LNCaP clone FGC (cell line): ENCODE measurements at regions not wholly inside any gene's neighbourhood (a gene's known extent, or its start where the extent isn't known, plus 50 kb on each side); places are given as distances from the start of the nearest gene placed in this dataset.

Experiments used
- DNase-seq: peaks from one replicate; pipeline ENCODE4 v3.0.0-alpha.2; 2011; ENCODE audit warnings: low read depth
- H3K4me3 ChIP-seq: 2 replicates; pipeline ENCODE4 v1.5.1; 2011; ENCODE audit warnings: mild to moderate bottlenecking, low read depth, low read length, control low read depth
- TF ChIP-seq, protein P1 (sequence below): IDR thresholded peaks from 2 replicates; pipeline ENCODE4 v1.5.1; 2012; ENCODE audit warnings: mild to moderate bottlenecking; ENCODE audit not compliant: control insufficient read depth, insufficient read depth; ENCODE audit errors: extremely low read depth

- DNase-seq: no peak
- TF ChIP-seq, protein P1, sequence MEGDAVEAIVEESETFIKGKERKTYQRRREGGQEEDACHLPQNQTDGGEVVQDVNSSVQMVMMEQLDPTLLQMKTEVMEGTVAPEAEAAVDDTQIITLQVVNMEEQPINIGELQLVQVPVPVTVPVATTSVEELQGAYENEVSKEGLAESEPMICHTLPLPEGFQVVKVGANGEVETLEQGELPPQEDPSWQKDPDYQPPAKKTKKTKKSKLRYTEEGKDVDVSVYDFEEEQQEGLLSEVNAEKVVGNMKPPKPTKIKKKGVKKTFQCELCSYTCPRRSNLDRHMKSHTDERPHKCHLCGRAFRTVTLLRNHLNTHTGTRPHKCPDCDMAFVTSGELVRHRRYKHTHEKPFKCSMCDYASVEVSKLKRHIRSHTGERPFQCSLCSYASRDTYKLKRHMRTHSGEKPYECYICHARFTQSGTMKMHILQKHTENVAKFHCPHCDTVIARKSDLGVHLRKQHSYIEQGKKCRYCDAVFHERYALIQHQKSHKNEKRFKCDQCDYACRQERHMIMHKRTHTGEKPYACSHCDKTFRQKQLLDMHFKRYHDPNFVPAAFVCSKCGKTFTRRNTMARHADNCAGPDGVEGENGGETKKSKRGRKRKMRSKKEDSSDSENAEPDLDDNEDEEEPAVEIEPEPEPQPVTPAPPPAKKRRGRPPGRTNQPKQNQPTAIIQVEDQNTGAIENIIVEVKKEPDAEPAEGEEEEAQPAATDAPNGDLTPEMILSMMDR: no peak
- no peak overlapping the region for H3K4me3 ChIP-seq
These were observed 90.5 kb upstream of the UPP2 start for GRCh38 chr2:158011055-158011771.

DNA sequence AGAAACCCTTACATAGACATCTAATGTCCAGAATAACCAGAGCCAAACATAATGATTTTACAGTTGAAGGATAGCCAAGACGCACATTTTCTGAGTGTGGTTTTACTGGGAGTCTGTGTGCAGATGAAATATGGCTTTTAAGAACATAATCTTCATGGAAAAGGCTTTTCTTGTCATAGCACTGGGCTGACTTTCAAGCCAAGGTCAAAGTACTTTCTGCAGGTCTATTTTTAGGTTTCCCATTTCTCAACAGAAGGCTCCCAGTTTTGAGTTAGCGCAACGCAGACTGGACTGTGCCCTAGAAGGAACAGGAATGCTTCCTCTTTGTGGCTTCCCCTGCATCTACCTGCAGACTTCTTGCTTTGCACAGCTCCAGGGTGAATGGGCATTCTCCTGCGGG, 92.3 kb upstream of the UPP2 start:
- no peak overlapping the region for H3K4me3 ChIP-seq
- DNase-seq: no peak
- TF ChIP-seq, protein P1: no peak

DNA sequence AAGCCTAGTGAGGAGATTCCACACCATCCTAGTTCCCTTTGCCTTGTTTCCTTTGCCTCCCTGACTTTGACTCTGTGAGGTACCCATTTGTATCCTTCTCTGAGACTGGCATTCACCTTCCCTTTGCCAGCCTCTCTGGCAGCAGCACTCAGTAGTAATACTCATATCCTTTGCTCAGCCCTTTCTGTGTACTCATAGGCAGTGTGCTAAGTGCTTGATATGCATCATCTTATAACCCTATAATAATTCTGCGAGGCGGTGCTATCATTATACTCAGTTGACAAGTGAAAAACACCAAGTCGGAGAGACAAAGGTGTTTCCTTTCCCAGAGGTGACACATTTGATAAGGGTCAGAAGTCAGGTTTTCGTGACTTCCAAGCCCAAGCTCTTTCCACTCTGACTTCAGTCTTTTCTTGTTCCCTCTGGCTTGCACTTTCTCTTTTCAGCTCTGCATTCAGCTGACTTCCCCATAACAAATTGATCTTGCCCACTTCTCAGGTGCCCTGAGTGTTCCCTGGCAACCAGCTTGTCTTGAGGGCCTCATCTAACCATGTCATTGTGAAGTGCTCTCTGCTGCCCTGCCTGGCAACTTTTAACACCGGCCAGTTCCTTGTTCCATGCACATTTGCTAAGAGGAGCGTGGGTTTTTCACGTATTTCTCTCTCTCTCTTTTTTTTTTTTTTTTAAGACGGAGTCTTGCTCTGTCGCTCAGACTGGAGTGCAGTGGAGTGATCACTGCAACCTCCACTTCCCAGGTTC, 94.5 kb upstream of the UPP2 start:
- no peak overlapping the region for H3K4me3 ChIP-seq
- DNase-seq: no peak
- TF ChIP-seq, protein P1: no peak

GRCh38 chr2:158004126-158004764, 97.4 kb upstream of the UPP2 start:
- TF ChIP-seq, protein P1: no peak
- no peak overlapping the region for H3K4me3 ChIP-seq
- DNase-seq: no peak

DNA sequence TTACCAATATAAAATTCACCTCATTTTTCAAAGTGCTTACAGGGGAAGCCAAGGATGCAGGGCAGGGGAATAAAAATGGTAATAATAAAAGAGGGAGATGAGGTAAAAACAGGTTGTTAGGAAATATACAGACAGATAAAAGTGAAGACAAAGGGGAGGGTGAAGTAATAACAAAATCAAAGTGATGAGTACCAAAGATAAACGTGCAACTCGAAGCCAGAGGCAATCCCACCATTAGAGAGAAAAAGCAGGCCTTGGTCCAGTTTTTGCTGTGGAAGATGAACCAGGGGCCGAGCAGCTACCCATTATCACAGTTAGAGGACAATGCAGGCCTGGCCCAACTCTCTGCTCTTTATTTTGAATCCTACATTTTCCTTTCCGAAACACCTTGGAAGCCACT, 99.6 kb upstream of the UPP2 start:
- TF ChIP-seq, protein P1: no peak
- no peak overlapping the region for H3K4me3 ChIP-seq
- DNase-seq: no peak

- TF ChIP-seq, protein P1: no peak
- no peak for DNase-seq
- no peak overlapping the region for H3K4me3 ChIP-seq
These were observed 104.9 kb upstream of the UPP2 start for GRCh38 chr2:157996799-157997198.
